Right atrium auricular region (tissue), 2 donors: ENCODE measurements at regions not wholly inside any gene's neighbourhood (a gene's known extent, or its start where the extent isn't known, plus 50 kb on each side); places are given as distances from the start of the nearest gene placed in this dataset.

Experiments
- DNase-seq: peaks from one replicate; pipeline ENCODE4 v3.0.0-alpha.2; 2019; ENCODE audit warnings: low spot score
- H3K27ac ChIP-seq, 2 donors: fragments of 200-600 bp; sonication (generic); 1 replicate in 1 of 2; 2 replicates in 1 of 2; pipeline ENCODE4 v1.5.1; 2016 to 2019
- H3K27me3 ChIP-seq, 2 donors: fragments of 200-600 bp; sonication (generic); one replicate each; pipeline versions ENCODE4 v1.5.1 to v1.6.0; 2017 to 2019
- H3K36me3 ChIP-seq: fragments of 200-600 bp; sonication (generic); one replicate; pipeline ENCODE4 v1.5.1; 2016
- H3K4me1 ChIP-seq, 2 donors: fragments of 200-600 bp; sonication (generic); one replicate each; pipeline versions ENCODE4 v1.5.1 to v1.6.0; 2017 to 2019
- H3K4me3 ChIP-seq, 2 donors: fragments of 200-600 bp; sonication (generic); 1 replicate in 1 of 2; 2 replicates in 1 of 2; pipeline ENCODE4 v1.5.1; 2017 to 2019; ENCODE audit warnings: mild to moderate bottlenecking in 1 of 2, moderate library complexity in 1 of 2
- H3K9me3 ChIP-seq, 2 donors: fragments of 200-600 bp; sonication (generic); one replicate each; pipeline ENCODE4 v1.5.1; 2019
- TF ChIP-seq, protein P1 (sequence below), 2 donors: fragments of 200-600 bp; sonication (generic); IDR thresholded peaks; one replicate each; pipeline ENCODE4 v1.5.1; 2019; ENCODE audit warnings: antibody characterized with exemption in 2 of 2

DNA sequence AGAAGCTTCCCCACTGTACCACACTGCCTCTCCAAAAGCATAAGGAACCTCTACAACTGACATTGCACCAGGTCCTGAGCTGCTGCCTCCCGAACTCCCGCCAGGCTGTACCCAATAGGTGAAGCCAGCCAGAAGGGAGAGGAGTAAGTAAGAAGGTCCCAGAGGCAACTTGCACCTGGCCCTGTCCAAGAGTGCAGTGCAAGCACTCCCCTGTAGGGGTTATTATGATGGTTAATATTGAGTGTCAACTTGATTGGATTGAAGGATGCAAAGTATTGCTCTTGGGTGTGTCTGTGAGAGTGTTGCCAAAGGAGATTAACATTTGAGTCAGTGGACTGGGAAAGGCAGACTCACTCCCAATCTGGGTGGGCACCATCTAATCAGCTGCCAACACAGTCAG is 879.3 kb upstream of the SLIT2 start:
- Histone ChIP-seq H3K27me3 (no peaks in the 10 kb centered on the region), H3K4me3 (no peak overlapping the region), H3K9me3 (no peaks in the 10 kb centered on the region), H3K36me3 (no peaks in the 10 kb centered on the region), H3K4me1 (no peaks in the 10 kb centered on the region), H3K27ac (no peak overlapping the region)
- TF ChIP-seq, protein P1, sequence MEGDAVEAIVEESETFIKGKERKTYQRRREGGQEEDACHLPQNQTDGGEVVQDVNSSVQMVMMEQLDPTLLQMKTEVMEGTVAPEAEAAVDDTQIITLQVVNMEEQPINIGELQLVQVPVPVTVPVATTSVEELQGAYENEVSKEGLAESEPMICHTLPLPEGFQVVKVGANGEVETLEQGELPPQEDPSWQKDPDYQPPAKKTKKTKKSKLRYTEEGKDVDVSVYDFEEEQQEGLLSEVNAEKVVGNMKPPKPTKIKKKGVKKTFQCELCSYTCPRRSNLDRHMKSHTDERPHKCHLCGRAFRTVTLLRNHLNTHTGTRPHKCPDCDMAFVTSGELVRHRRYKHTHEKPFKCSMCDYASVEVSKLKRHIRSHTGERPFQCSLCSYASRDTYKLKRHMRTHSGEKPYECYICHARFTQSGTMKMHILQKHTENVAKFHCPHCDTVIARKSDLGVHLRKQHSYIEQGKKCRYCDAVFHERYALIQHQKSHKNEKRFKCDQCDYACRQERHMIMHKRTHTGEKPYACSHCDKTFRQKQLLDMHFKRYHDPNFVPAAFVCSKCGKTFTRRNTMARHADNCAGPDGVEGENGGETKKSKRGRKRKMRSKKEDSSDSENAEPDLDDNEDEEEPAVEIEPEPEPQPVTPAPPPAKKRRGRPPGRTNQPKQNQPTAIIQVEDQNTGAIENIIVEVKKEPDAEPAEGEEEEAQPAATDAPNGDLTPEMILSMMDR (IDR thresholded peaks at IDR 0.05): no peak
- DNase-seq: no peak

DNA sequence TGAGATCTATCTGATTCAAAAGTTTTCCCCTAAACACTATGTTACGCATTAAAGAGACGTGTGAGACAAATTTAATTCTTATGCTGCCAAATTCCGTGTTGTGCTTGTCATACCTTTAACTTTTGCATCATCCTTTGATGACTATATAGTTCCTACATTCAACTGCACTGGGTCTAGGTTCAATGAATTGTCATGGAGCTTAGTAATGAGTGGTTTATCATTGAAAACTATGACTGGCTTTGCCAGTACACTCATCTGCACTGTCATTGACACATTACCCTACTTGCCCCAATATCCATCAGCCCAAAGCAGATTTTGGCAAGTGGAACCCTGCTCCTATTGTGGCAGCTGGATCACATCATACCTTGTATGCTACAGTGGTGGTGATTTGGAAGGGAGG is 882.9 kb upstream of the SLIT2 start:
- no peaks in the 10 kb centered on the region for H3K4me1 ChIP-seq
- no peak overlapping the region for H3K4me3 ChIP-seq
- no peaks in the 10 kb centered on the region for H3K9me3 ChIP-seq
- no peak for DNase-seq
- TF ChIP-seq, protein P1 (IDR thresholded peaks at IDR 0.05): no peak
- no peaks in the 10 kb centered on the region for H3K36me3 ChIP-seq
- H3K27ac ChIP-seq: no peak overlapping the region
- no peaks in the 10 kb centered on the region for H3K27me3 ChIP-seq

DNA sequence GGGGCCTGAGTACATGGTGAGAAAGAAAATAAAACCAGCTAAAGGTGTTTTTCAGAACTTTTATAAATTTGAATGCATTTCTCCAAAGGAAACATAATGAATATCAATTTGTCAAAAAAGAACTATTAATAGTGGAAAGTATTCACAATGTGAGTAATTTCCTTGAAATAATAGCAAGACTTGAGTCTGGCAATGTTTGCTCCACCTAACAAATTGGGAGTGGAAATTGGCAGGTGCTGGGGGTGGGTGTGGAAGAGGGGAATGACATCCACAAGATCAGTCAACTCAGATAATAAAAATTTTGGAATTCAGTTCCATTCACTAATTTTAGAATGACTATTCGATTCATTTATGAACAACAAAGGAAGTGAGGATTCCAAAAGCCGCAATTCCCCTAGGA is 884.8 kb upstream of the SLIT2 start:
- Histone ChIP-seq H3K9me3 (no peaks in the 10 kb centered on the region), H3K27me3 (no peaks in the 10 kb centered on the region), H3K36me3 (no peaks in the 10 kb centered on the region), H3K27ac (no peak overlapping the region), H3K4me1 (no peaks in the 10 kb centered on the region), H3K4me3 (no peak overlapping the region)
- TF ChIP-seq, protein P1 (IDR thresholded peaks at IDR 0.05): no peak
- no peak for DNase-seq

DNA sequence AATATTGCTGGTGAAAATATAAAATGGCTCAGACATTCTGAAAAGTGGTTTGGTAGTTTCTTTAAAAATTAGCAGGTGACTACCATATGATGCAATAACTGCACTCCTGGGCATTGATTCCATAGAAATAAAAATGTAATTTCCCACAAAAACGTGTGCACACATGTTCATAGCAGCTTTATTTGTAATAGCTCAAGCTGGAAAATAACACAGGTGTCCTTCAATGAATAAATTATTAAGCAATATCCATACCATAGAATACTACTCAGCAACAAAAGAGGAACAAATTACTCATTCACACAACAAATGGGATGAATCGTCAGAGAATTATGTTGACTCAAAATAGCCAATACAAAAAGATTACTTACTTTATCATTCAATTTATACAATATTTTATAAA is 893.7 kb upstream of the SLIT2 start:
- H3K27ac ChIP-seq: no peak overlapping the region
- H3K4me1 ChIP-seq: no peaks in the 10 kb centered on the region
- TF ChIP-seq, protein P1 (IDR thresholded peaks at IDR 0.05): no peak
- H3K4me3 ChIP-seq: no peak overlapping the region
- no peaks in the 10 kb centered on the region for H3K36me3 ChIP-seq
- H3K27me3 ChIP-seq: no peaks in the 10 kb centered on the region
- no peaks in the 10 kb centered on the region for H3K9me3 ChIP-seq
- DNase-seq: no peak

DNA sequence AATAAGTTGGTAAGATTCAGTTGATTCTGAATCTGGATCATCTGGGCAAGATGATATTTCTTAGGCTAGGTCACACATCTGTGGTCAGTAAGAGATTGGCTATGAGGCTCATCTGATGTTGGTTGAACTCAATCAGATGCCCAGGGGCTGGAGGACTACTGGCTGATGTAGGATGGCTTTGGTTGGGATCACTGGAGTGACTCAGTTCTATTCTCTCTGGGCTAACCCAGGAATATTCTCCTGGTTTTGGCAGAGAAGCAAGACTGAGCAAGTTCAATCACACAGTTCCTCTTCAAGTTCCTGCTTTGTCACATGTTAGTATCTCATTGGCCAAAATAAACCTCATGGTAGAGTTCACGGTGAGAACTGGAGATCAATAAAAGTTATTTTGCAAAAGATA is 902.3 kb upstream of the SLIT2 start:
- no peak overlapping the region for H3K4me3 ChIP-seq
- TF ChIP-seq, protein P1 (IDR thresholded peaks at IDR 0.05): no peak
- DNase-seq: no peak

DNA sequence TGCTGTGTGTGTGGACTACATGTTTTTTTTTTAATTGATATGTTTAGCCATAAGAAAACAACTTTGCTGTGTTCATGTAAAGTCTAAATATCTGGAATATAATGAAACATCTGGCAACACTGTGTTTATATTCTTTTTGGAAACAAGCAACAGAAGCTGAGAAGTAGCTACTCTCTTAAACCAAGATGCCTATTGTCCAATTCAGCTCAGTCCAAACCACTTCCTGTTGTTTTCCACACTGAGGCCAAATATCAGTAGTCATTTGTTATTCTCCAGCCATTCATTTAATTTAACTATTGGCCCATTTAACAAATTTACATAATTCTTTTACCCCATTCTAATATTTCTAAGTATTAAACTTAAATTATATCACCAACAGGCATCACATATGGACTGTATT is 903.0 kb upstream of the SLIT2 start:
- H3K4me1 ChIP-seq: no peaks in the 10 kb centered on the region
- TF ChIP-seq, protein P1 (IDR thresholded peaks at IDR 0.05): no peak
- H3K27me3 ChIP-seq: no peaks in the 10 kb centered on the region
- H3K36me3 ChIP-seq: no peaks in the 10 kb centered on the region
- H3K9me3 ChIP-seq: no peaks in the 10 kb centered on the region
- DNase-seq: no peak
- no peak overlapping the region for H3K4me3 ChIP-seq
- H3K27ac ChIP-seq: no peak overlapping the region

More for the DNA sequence above, 902.3 kb upstream of the SLIT2 start:
- no peaks in the 10 kb centered on the region for H3K9me3 ChIP-seq
- no peaks in the 10 kb centered on the region for H3K27me3 ChIP-seq
- H3K36me3 ChIP-seq: no peaks in the 10 kb centered on the region
- no peaks in the 10 kb centered on the region for H3K4me1 ChIP-seq
- H3K27ac ChIP-seq: no peak overlapping the region
